ENCODE measurements at regions not wholly inside any gene's neighbourhood (a gene's known extent, or its start where the extent isn't known, plus 50 kb on each side); places are given as distances from the start of the nearest gene placed in this dataset.

- TF ChIP-seq CTCF (IDR thresholded peaks at IDR 0.05; ENCODE audit: insufficient read depth, low read length, missing control alignments), result no peak
- POLR2A ChIA-PET, result no interaction called here
- CTCF ChIA-PET, result interaction anchor here (0.9 to 2.4 kb wide), 6 partner anchors 37 to 1453 kb away, joined by 3 to 15 read pairs (median 4); no protein-coding TSS in a partner anchor
- H3K4me3 ChIP-seq (ENCODE audit: low read depth, low read length), result no peak overlapping the region
- DNase-seq (ENCODE audit: low read depth, low spot score), result no peak
Measured at GRCh38 chr13:75220861-75221260, 261.1 kb downstream of the TBC1D4 start.

- no peak for TF ChIP-seq CTCF (IDR thresholded peaks at IDR 0.05; ENCODE audit: insufficient read depth, low read length, missing control alignments)
- no peak for DNase-seq (ENCODE audit: low read depth, low spot score)
- ChIA-PET POLR2A (no interaction called here), CTCF (interaction anchor here (0.9 to 2.4 kb wide), 43 partner anchors 8 to 1498 kb away, joined by 3 to 15 read pairs (median 4); no protein-coding TSS in a partner anchor)
- no peak overlapping the region; the same call in 1 of the 2 replicates for H3K4me3 ChIP-seq (ENCODE audit: low read depth, low read length)
Measured at GRCh38 chr13:75220238-75220542, 261.8 kb downstream of the TBC1D4 start.

GRCh38 chr13:75219479-75220237 is 262.3 kb downstream of the TBC1D4 start:
- DNase-seq (ENCODE audit: low read depth, low spot score), result no peak
- peak overlapping the region; percentile 35 for H3K4me3 ChIP-seq (ENCODE audit: low read depth, low read length)
- ChIA-PET CTCF (interaction anchor here (0.6 to 2.4 kb wide), 57 partner anchors 8 to 1497 kb away, joined by 3 to 15 read pairs (median 4); no protein-coding TSS in a partner anchor), POLR2A (interaction anchor here (0.6 kb wide), 1 partner anchor 450 kb away, joined by 3 read pairs; no protein-coding TSS in a partner anchor)
- peak; percentile 95 for TF ChIP-seq CTCF (IDR thresholded peaks at IDR 0.05; ENCODE audit: insufficient read depth, low read length, missing control alignments)

GRCh38 chr13:75217949-75218348 is 264.0 kb downstream of the TBC1D4 start:
- ChIA-PET CTCF (interaction anchor here (0.6 to 2.3 kb wide), 5 partner anchors 40 to 644 kb away, joined by 3 to 8 read pairs (median 5); no protein-coding TSS in a partner anchor), POLR2A (no interaction called here)
- TF ChIP-seq CTCF (IDR thresholded peaks at IDR 0.05; ENCODE audit: insufficient read depth, low read length, missing control alignments), result peak; percentile 36
- no peak overlapping the region for H3K4me3 ChIP-seq (ENCODE audit: low read depth, low read length)
- peak; percentile 92 for DNase-seq (ENCODE audit: low read depth, low spot score)

- DNase-seq (ENCODE audit: low read depth, low spot score), result no peak
- no peak for TF ChIP-seq CTCF (IDR thresholded peaks at IDR 0.05; ENCODE audit: insufficient read depth, low read length, missing control alignments)
- CTCF ChIA-PET, result interaction anchor here (1.7 kb wide), 1 partner anchor 13 kb away, joined by 3 read pairs; no protein-coding TSS in a partner anchor
- H3K4me3 ChIP-seq (ENCODE audit: low read depth, low read length), result no peak overlapping the region
- POLR2A ChIA-PET, result no interaction called here
Measured at GRCh38 chr13:75216038-75216437, 265.9 kb downstream of the TBC1D4 start.

- no peak for TF ChIP-seq CTCF (IDR thresholded peaks at IDR 0.05; ENCODE audit: insufficient read depth, low read length, missing control alignments)
- ChIA-PET POLR2A (no interaction called here), CTCF (interaction anchor here (1.0 to 1.7 kb wide), 2 partner anchors 11 to 13 kb away, joined by 3 to 4 read pairs; no protein-coding TSS in a partner anchor)
- H3K4me3 ChIP-seq (ENCODE audit: low read depth, low read length), result no peak overlapping the region
- DNase-seq (ENCODE audit: low read depth, low spot score), result no peak
Measured at GRCh38 chr13:75214846-75215245, 267.1 kb downstream of the TBC1D4 start.

Data from AG04449 (cell line).